ENCODE measurements at regions not wholly inside any gene's neighbourhood (a gene's known extent, or its start where the extent isn't known, plus 50 kb on each side); places are given as distances from the start of the nearest gene placed in this dataset.
"Not testable (repeated sequence)": the region's sequence is repeated elsewhere in the genome, so short reads cannot be mapped to it uniquely, and the experiment has no call there.

DNA sequence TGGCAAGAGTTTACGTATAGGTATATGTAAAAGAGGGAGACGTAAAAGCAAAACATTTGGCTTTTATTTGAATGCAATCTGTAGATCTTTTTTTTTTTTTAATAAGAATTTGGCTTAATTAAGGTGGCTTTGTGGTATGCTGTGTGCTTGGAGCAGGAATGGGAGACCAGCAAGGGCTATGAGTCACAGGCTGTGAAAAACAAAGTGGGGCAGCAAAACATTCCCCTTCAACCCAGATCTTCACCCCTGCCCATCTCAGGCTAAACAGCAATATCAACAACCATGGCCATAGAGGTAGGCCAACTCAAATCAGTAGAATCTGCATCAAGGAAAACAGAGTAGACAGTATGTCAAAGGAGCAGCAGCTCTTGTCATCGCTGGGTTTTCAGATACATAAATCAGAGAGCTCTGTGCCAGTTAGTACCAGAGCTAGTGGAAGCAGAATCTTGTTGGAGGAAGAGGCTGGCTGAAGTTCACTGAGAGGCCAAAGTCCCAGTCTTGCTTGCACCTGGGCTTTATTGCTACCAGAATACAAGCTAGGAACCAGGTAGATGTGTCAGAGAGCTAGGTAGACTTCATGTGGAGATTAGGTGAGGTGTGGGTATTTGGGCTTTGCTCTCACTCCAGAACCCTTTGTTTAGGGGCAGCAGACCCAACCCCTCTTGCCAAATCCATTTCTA lies 191.5 kb upstream of the FANCL start:
- DNase-seq = no peak

DNA sequence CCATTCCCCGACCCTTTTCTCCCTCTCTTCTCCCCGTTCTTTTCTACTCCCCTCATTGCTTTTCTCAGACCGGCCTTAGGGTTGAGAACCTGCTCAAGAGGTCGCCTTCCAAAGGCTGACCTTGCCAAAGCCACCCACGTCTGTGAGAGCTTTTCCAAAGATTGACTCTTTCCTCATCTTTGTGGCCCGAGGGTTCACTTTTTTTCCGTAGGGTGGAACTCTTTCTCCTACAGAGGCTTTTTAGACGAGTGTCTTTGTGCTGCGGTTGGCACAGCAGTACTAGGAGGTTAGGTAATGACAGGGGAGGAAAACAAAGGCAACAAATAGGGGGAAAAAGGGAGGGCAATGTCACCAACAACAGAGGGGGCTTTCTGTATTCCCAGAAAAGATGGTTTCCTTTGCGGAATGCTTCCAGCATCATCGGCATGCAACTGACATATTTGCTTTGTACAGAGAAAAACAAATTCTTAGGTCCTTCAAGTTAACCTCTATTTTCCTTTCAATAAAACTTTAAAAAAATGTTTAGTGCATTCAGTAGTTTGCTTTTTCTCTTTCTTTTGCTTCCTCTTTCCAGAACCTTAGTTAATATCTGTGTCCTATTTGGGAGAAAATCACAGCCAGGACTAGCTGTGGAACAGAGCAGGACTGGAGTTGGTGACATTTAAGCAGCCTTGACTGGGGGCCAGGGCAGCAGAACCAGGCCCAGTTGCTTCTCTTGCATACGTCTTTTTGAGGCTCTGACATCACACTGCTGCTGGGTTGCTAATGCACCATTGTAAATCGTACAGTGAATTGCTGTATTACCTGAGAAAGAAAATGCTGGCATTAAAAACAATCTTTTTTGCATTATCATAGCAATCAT lies 188.1 kb upstream of the FANCL start:
- no peak for DNase-seq

DNA sequence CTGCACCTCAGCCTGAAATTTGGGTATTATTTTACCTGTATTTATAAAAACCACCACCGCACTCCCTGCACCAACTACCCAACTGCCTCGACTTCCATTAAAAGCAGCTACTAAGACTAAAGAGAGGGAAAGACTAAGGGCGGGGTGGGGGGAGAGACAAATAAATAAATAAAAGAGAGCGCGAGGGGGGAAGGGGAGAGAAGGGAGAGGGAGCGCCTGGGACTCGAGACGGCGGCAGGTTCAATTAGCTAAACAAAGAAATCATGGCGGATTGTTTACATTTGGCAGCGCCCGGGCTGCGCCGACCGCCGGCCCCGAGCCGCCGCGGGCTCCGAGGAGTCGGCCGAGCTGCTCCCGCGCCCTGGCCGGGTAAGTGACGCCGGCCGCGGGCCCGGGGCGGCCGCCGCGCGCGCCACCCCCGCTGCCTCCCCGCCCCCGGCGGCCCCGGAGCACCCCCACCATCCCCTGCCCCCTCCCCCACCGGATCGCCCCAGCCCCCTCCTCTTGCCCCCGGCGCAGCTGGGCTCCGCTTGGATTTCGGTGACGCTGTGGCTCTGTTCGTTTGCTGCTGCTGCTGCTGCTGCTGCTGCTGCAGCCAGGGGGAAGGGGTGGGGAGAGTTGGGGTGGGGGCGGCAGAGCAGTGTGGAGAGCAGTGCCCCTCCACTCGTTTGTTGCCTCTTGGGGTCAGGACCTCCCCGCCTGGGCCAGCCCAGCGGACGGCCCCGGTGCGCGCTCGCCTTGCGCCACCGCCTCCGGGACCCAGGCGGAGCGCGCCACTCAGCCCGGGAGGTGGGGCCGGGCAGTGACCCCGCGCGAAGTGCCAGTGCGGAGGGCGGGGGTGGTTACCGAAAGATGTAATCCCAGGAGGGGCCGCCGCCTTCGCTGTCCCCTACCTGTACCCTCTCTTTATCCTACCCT lies 187.2 kb upstream of the FANCL start:
- DNase-seq = no peak

DNA sequence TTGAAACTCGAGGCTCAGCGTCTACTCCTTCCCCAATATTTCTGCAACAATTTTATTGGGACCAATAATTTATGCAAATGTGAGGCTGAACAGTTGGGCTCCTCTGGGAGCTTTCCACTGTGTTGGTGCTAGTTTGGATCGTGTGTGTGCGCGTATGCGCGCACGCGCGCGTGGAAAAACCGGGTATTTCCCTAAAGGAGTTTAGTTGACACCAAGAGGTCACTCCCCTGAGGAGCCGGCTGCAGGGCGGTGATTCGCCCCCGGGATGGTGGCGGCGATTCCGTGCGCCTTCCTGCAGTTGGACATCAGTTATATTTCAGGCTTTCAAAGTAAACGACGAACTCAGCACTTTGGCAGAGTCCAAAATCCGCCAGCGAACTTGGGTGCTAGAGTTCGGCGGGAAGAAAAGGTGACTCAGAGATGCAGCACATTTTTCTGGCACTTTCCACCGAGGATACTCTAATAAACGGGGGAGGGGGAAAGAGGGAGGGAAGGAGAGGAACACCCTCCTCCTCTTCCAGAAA lies 186.5 kb upstream of the FANCL start:
- DNase-seq = no peak

DNA sequence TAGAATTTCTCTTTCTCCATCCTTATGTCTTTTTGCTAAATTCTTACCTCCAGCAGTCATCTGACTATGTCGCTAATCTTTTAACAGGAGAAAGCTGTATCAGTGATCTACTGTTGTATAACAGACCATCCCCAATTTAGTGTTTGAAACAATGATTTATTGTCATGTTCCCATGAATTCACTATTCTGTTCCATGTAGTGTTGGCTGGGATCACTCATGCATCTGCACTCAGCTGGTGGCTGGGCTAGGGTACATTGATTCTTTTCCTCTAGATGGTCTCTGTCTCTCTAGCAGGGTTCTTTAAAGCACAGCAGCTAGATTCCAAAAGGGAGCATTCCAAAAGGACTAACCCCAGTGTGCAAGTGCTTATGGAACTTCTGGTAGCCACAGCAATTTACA lies 184.2 kb upstream of the FANCL start:
- DNase-seq = no peak

DNA sequence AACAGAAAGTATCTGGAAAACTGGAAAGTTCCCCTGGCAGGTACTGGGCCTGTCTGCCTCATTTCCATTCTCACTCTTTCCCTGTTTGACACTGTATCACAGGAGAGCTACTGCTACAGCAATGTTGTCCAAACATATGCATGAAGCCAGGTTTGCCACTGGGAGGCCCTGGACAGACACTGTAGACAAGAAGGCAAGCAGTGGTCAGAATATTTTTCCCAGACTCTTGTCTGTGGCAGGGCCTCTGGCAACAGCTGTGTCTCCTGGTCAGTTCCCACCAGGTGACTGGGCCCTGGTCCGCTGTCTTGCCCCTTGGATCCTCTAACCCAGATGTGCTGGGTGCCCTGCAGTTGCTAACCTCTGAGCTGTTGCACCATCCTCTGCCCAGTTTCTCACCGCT lies 178.9 kb upstream of the FANCL start:
- DNase-seq = no peak

DNA sequence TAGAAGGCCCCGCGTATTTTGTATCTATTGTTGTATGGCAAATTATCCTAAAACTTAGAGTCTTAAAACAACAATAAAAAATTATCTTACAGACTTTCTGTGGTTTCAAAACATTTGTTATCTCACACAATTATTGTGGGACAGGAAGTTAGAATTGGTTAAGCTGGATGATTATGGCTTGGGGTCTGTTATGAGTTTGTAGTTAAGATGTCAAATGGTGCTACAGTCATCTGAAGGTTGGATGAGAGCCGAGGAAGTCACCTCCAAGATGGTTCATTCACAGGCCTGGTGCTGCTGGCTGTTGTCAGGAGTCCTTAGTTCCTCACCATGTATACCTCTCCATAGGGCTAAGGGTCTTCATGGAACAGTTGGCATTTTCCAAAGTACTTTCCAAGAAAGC lies 175.6 kb upstream of the FANCL start:
- DNase-seq = no peak

DNA sequence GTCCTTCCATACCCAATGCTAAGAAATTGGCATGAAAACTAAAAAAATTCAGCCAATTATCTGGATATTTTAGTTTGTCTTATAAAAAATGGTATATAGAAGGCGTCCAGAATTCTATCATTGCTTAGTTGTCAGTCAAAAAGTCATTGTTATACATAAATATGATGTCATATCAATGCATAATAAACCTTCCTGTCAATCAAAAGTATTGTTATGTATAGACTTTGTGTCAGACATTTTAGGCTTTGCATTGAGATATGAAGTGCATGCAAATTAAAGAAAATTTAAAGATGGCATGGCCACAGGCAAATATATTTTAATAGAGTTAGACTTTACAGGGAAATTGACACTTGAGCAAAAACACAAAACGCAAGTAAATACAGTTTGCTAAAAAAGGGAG lies 173.4 kb upstream of the FANCL start:
- no peak for DNase-seq

DNA sequence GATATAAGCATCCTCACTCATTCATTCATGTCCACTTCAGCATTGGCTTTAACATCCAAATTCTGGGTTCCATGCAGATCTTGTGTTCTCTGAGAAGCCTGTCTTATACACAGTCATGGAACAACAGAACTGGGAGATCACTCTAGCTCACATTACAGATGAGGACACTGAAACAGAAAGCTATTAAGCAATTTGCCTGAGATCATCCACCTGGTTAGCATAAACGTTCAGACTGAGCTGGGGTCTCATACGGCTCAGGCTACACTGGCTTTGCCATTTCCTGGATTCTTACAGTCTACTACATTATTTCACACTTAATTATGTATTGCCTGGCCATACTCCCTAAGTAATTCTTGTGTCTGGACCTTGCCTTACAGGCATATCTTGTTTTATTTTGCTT lies 169.4 kb upstream of the FANCL start:
- no peak for DNase-seq

DNA sequence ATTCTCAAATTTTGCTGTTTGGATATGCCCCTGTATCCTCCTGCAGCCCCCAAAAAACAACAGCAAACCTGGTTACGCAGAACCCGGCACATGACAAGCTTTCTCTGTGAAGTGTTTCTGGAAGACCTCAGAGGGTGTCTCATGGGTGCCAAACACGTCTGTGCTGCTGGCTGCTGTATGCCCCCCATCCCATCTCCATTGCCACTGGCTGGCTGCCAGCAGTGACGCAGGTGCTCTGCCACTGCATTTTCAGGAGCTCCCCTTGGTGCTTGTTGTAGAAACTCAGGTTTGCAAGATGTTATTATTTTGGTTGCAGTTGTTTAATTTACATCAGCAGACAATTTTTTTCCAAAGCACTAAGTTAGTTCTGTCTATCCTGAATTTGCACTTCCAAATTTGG lies 166.4 kb upstream of the FANCL start:
- no peak for DNase-seq

DNA sequence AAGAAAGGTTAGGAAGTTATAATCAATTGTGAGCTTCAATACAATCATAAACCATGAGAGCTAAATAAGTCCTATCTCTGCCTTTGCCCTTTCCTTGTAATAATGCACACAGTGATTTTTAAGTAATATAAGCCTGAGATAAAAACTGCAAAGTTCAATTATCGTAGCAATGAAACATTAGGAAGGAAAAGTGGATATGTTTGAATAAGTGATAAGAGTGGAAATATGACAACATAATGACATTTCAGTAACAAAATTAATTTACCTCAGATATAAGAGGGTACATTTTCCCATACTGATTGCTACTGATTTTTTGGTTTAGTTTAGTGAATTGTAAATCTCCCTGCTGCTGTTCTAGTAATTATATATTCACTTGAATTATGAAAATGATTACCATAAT lies 164.2 kb upstream of the FANCL start:
- DNase-seq = no peak

DNA sequence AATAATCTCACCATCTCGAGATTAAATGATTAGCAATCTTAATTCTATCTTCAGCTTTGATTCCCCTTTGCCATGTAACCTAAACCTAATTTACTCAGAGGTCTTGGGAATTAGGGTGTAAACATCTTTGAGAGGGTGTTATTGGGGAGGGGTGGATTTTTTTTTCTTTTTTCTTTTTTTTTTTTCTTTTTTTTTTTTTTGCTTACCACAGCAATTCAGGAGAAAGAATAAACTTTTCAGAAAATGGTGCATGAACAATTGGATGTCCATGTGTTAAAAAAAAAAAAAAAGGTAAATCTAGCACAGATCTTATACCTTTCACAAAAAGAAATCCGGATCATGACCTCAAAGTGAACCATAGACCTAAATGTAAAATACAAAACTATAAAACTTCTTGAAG lies 160.8 kb upstream of the FANCL start:
- no peak for DNase-seq

DNA sequence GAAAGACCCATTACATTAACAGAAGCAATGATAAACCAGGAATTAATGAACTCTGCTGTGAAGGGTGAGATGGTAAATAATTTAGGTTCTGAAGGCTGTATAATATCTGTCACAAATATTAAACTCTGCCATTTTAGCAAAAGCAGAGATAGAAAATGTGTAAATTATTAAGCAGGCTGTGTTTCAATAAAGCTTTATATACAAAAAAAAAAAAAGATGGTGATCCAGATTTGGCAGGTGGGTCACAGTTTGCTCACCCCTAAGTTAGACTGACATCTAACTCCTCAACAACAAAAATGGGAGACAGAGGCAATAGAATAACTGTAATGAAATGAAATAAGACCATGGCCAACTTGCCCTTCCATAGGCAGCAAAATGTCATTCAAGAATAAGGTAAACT lies 157.3 kb upstream of the FANCL start:
- no peak for DNase-seq

DNA sequence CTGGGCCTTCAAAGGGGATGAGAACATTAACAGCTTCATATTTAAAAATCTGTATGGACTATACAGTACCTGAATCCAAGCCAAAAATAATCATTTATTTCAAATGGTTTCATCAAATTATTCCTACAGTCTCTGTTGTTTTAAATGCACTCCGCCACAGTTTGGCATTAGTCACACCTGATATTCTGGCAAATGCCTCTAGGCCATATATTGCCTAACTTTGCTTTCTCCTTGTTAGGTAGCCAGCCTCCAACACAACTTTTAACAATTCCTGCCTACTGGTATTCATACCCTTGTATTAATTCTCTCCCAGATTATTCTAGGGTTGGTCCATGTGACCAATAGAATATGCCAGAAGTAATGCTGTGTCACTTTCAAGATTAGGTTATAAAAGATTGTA lies 146.6 kb upstream of the FANCL start:
- no peak for DNase-seq

DNA sequence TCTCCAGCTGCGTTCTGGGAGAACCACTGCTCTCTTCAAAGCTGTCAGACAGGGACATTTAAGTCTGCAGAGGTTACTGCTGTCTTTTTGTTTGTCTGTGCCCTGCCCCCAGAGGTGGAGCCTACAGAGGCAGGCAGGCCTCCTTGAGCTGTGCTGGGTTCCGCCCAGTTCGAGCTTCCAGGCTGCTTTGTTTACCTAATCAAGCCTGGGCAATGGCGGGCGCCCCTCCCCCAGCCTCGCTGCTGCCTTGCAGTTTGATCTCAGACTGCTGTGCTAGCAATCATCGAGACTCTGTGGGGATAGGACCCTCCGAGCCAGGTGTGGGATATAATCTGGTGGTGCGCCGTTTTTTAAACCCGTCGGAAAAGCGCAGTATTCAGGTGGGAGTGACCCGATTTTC lies 145.8 kb upstream of the FANCL start:
- DNase-seq = not testable (repeated sequence)

DNA sequence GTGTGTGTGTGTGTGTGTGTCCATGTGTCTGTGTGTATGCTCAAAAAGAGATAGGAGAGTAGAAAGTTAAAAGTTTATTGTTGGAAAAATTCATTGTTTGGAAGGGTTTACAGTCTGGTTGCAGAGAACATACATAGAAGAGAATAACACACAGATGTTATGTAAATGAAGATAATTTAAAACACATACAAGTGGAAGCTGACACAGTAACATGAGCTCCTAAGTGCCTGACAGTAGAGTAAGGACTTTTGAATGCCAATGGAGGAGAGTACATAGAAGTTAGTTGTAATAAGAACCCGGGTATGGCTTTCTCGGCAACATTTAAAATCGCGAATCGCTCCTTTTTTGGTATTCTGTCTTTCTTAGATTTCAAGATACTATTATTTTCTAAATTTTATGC lies 137.0 kb upstream of the FANCL start:
- DNase-seq = no peak

DNA sequence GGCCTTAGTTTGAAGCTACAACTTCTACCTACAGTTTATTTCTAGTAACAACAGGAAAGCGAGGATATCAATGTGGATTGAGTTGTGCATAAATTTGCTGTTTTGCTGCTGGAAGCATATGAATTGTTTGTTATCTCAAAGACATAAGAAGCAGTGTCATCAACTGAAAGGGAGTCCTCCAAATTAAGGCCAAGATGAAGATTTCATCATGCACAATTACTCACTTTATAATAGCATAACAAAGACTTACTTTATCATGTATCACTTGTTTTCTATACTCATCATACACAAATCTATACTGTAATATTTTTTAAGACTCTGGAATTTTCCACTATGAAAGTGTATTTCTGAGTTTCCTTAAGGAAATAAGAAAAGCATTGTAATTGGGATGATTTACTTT lies 136.1 kb upstream of the FANCL start:
- DNase-seq = no peak

DNA sequence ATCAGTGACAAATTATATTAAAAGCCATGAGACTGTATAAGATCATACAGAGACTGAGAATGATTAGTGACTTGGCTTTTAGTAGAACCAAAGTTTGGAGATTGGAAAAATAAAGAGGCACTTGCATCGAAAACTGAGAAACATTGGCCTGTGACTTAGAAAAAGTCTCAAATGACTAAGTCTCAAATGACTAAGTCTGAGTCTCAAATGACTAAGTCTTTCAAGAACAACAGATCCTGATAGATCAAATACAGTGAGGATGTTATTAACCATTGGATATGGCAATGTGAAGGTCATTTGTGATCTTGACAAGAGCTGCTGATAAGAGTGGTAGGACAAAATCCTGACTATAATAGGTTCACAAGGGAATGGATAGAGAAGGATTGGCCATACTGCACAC lies 135.5 kb upstream of the FANCL start:
- DNase-seq = no peak

DNA sequence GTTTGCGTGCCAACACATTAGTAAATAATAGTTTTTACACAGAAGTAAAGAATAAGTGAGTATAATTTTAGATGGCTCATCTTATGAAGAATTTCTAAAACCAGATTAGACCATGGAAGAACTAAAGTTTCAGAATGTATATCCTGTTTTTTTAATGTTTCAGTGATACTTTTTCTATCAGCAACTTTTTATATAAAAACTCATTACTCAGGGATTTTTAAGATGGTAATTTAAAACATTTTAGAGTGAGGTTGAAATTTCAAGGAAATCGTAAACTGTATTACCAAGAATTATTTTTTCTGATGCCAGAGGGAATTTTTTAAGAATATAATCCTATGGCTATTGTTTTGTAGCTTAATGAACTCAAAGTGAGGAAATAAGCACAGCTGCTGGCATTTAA lies 128.5 kb upstream of the FANCL start:
- no peak for DNase-seq

DNA sequence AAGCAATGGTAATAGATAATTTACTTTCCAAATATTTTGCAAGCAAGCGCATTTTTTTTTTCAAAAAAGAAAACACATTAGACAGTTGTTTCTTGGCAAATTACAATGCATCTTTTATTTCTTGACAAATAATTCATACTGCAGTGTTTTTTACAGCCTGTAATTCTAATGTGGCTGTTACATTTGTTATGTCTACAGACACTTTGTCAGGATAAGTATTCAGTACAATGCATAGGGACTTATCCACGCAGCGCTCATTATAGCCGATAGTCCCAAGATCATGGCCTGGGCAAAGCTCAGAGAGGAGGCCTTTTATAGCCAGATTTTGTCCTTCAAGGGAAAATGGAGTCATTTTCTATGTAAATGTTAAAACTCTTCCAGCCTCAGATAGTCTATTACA lies 123.0 kb upstream of the FANCL start:
- DNase-seq = no peak

DNA sequence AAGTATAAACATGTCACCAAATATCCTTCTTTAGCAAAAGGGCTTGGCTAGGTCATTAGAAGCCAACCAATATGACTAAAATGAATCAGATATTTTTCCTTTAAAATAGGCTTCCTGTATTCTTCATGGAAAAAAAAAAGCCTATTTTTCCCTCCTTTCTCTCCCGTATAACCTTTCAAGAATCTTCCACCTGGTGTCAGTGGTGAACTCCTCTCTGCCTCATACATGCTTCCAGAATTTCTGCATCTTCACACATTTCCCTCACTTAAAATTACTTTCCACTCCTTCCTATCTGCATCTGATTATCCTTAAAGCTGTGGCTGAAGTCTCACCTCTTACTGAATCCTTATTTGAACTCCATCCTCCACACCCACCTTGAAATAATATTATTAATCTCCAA lies 116.9 kb upstream of the FANCL start:
- no peak for DNase-seq

DNA sequence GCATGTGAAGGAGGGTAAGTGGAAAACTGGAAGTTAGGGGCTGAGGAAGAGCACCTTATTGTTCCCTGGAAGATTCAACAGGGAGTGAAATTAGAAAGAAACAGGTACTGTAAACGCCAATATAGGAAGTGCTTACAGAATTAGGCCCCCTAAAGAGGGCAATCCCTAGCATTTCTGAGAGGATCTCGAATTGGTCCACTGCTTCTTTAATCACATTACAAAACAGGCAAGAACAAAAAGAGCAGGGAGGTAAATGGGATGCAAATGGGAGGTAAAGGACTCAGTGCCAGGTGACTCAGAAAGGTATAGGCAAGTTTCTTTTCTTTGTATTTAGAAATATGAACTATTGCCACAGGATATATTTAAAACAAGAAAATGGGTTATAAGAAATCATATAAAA lies 116.4 kb upstream of the FANCL start:
- no peak for DNase-seq

DNA sequence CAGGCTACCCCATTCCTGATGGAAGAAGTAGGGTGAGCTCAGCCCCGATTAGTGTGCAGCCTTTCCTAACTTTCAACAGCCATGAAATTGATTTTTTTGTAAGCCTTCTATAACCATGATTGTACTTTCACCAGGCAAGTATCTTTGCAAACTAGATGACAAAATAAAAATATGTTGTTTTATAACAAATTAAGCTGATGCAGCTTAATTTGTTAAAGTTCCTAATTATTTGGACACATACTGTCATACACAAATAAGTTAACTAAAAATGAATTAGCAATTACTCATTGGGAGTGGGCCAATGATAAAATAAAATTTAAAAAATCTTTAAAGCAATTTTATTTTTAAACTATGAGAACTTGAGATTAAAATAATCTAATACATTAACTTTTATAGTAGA lies 113.1 kb upstream of the FANCL start:
- no peak for DNase-seq
